GM12878 (cell line): ENCODE measurements at regions not wholly inside any gene's neighbourhood (a gene's known extent, or its start where the extent isn't known, plus 50 kb on each side); places are given as distances from the start of the nearest gene placed in this dataset.

Source experiments
- ATAC-seq: fragments of 200-7000 bp; cut with Tn5 transposase; 3 replicates; pipeline ENCODE4 v1.9.1; 2020; ENCODE audit warnings: mild to moderate bottlenecking, moderate library complexity
- BruUV-seq: library from RNA; stranded (reverse); fragments of 400-500 nt; replicated peaks from 2 replicates; lab custom pipeline; 2021; lab: Mats Ljungman, UMichigan
- CTCF ChIA-PET: fragments of 300-600 bp; sonication (Branson Sonifier 250); formaldehyde crosslinking; extraction: SDS; loops from one replicate; lab custom pipeline; 2021; ENCODE audit warnings: inconsistent platforms; lab: Yijun Ruan, JAX
- POLR2A ChIA-PET: fragments of 350-600 bp; formaldehyde crosslinking; extraction: SDS; loops from one replicate; lab custom pipeline; 2021; ENCODE audit warnings: inconsistent platforms; lab: Charles Lee
- RAD21 ChIA-PET: fragments of 300-600 bp; sonication (Branson Sonifier 250); formaldehyde crosslinking; loops from one replicate; lab custom pipeline; 2023; ENCODE audit warnings: antibody characterized with exemption; ENCODE audit not compliant: unreplicated experiment; lab: Charles Lee
- SMC1A ChIA-PET: fragments of 300-600 bp; sonication (Branson Sonifier 250); formaldehyde crosslinking; loops from one replicate; lab custom pipeline; 2023; ENCODE audit not compliant: unreplicated experiment, uncharacterized antibody; lab: Charles Lee
- DNase-seq: peaks from one replicate; pipeline ENCODE4 v3.0.0-alpha.2; 2011; ENCODE audit warnings: low read depth, low spot score
- FAIRE-seq: peaks from 3 replicates; lab custom pipeline; 2011; peaks lifted over from hg19 to GRCh38; lab: Jason Lieb, UNC
- H2AFZ ChIP-seq: 2 replicates; pipeline ENCODE4 v1.6.0; 2011; ENCODE audit warnings: low read depth, low read length, control low read depth; ENCODE audit not compliant: control insufficient read depth
- H3K27ac ChIP-seq: 2 replicates; pipeline ENCODE4 v1.5.1; 2011; ENCODE audit warnings: control low read depth; ENCODE audit not compliant: control insufficient read depth, insufficient read depth
- H3K27me3 ChIP-seq, 2 experiments: replicated peaks in 1 of 2; 2 replicates each; pipeline versions ENCODE4 v1.6.0 to v1.6.1; 2011; ENCODE audit warnings: low read length in 1 of 2; ENCODE audit not compliant: control insufficient read depth in 2 of 2, insufficient read depth in 2 of 2
- H3K36me3 ChIP-seq, 2 experiments: 2 replicates each; pipeline ENCODE4 v1.5.1; 2011; ENCODE audit warnings: low read length in 1 of 2; ENCODE audit not compliant: control insufficient read depth in 2 of 2, insufficient read depth in 2 of 2
- H3K4me1 ChIP-seq: 2 replicates; pipeline ENCODE4 v1.6.1; 2011; ENCODE audit warnings: mild to moderate bottlenecking, low read length, moderate library complexity, mixed read lengths; ENCODE audit not compliant: control insufficient read depth, insufficient read depth
- H3K4me2 ChIP-seq: 2 replicates; pipeline ENCODE4 v1.6.0; 2011; ENCODE audit warnings: control low read depth; ENCODE audit not compliant: control insufficient read depth, insufficient read depth
- H3K4me3 ChIP-seq: fragments of 200-600 bp; sonication (generic); 2 replicates; pipeline ENCODE4 v1.5.1; 2016
- H3K79me2 ChIP-seq: 2 replicates; pipeline ENCODE4 v1.6.0; 2011; ENCODE audit warnings: low read length; ENCODE audit not compliant: control insufficient read depth, insufficient read depth
- H3K9ac ChIP-seq: 2 replicates; pipeline ENCODE4 v1.8.0; 2011; ENCODE audit warnings: low read length, control low read depth, mixed read lengths; ENCODE audit not compliant: control insufficient read depth, insufficient read depth
- H3K9me3 ChIP-seq: replicated peaks from 3 replicates; pipeline ENCODE4 v1.5.1; 2011; ENCODE audit warnings: mild to moderate bottlenecking, low read length; ENCODE audit not compliant: control insufficient read depth, insufficient read depth
- H4K20me1 ChIP-seq: 2 replicates; pipeline ENCODE4 v1.6.0; 2011; ENCODE audit not compliant: control insufficient read depth, insufficient read depth
- ATF2 ChIP-seq: IDR thresholded peaks from 2 replicates; pipeline ENCODE4 v1.6.1; 2012; ENCODE audit warnings: low read length, inconsistent platforms
- ATF7 ChIP-seq: fragments of 450-650 bp; IDR thresholded peaks from 2 replicates; pipeline ENCODE4 v1.6.1; 2016; ENCODE audit warnings: low read depth, mild to moderate bottlenecking
- EED ChIP-seq: sonication (generic); IDR thresholded peaks from 2 replicates; pipeline ENCODE4 v1.6.1; 2016; ENCODE audit warnings: antibody characterized with exemption, low read depth
- EP300 ChIP-seq, 2 experiments: fragments of 150-350 bp in 1 of 2; IDR thresholded peaks; 2 replicates each; pipeline ENCODE4 v1.6.1; 2011 to 2012; ENCODE audit warnings: low read depth in 2 of 2, low read length in 2 of 2, borderline replicate concordance in 1 of 2, improper control_type of control experiment in 1 of 2, inconsistent platforms in 1 of 2; ENCODE audit not compliant: control insufficient read depth in 1 of 2
- FOXM1 ChIP-seq: IDR thresholded peaks from 2 replicates; pipeline ENCODE4 v1.6.1; 2012; ENCODE audit warnings: low read depth, mild to moderate bottlenecking, inconsistent platforms, low read length, moderate library complexity
- KDM1A ChIP-seq: fragments of 200-600 bp; sonication (generic); IDR thresholded peaks from 2 replicates; pipeline ENCODE4 v1.6.1; 2016; ENCODE audit warnings: borderline replicate concordance
- NRF1 ChIP-seq: conservative IDR thresholded peaks from 2 replicates; pipeline ENCODE4 v1.6.1; 2011; ENCODE audit warnings: mild to moderate bottlenecking, low read depth, low read length, improper control_type of control experiment
- REST ChIP-seq: IDR thresholded peaks from 2 replicates; pipeline ENCODE4 v1.6.1; 2012; ENCODE audit warnings: mild to moderate bottlenecking, low read depth, low read length
- SUZ12 ChIP-seq: fragments of 200-600 bp; sonication (generic); IDR thresholded peaks from one replicate; pipeline ENCODE4 v1.6.1; 2018; ENCODE audit warnings: antibody characterized with exemption, mild to moderate bottlenecking; ENCODE audit not compliant: unreplicated experiment
- ZNF24 ChIP-seq: fragments of 450-650 bp; IDR thresholded peaks from 2 replicates; pipeline ENCODE4 v1.6.1; 2017; ENCODE audit warnings: antibody characterized with exemption, mild to moderate bottlenecking
- WGBS: methylation state at CpG from one replicate; pipeline ENCODE4 v1.1.6; 2016; ENCODE audit warnings: low lambda C conversion rate; ENCODE audit not compliant: insufficient replicate concordance, insufficient coverage; ENCODE audit errors: missing lambda C conversion rate; 5-methylcytosine and 5-hydroxymethylcytosine counted together
- in situ Hi-C: fragments of 300-500 bp; cut with MboI; formaldehyde crosslinking; loops from 9 replicates; pipeline ENCODE4 v1.14.3; 2018; ENCODE audit warnings: mixed read lengths
- intact Hi-C: fragments of 100-400 bp; cut with micrococcal nuclease; formaldehyde crosslinking; loops from one replicate; pipeline ENCODE4 v1.14.2; 2022; ENCODE audit not compliant: unreplicated experiment
- TF ChIP-seq, protein P1 (sequence below): IDR thresholded peaks from 2 replicates; pipeline ENCODE4 v1.6.1; 2012; ENCODE audit warnings: low read depth, low read length, improper control_type of control experiment

- ATAC-seq = no peak
- ChIA-PET SMC1A (no interaction called here), CTCF (no interaction called here), POLR2A (no interaction called here), RAD21 (no interaction called here)
- Histone ChIP-seq H4K20me1 (no peaks in the 10 kb centered on the region), H3K4me1 (no peaks in the 10 kb centered on the region), H2AFZ (no peak overlapping the region), H3K27me3 (no peaks in the 10 kb centered on the region), H3K27ac (no peak overlapping the region), H3K79me2 (no peaks in the 10 kb centered on the region), H3K9ac (no peak overlapping the region), H3K4me3 (no peak overlapping the region), H3K36me3 (no peaks in the 10 kb centered on the region), H3K4me2 (no peak overlapping the region)
- in situ Hi-C loops (no loop called here), intact Hi-C loops (no loop called here)
- 72% methylated on average over 29 of the region's 29 CpGs for WGBS
- no TSS peak for BruUV-seq
- DNase-seq = no peak
- no peak for TF ChIP-seq ZNF24
- no peak for TF ChIP-seq ATF2
- TF ChIP-seq, all 136 proteins: peak for 0
- no peaks in the 10 kb centered on the region for H3K9me3 ChIP-seq
- FAIRE-seq = no peak
These were observed 293.2 kb upstream of the IRX4 start for GRCh38 chr5:2175842-2176404.

GRCh38 chr5:2175041-2175440, 292.3 kb upstream of the IRX4 start:
- no peak for TF ChIP-seq EP300 (IDR thresholded peaks at IDR 0.05; ENCODE audit: borderline replicate concordance in 1 of 2, control insufficient read depth in 1 of 2, low read depth in 2 of 2, low read length in 2 of 2)
- no peak for TF ChIP-seq EED
- no peak for TF ChIP-seq REST
- TF ChIP-seq KDM1A = no peak
- TF ChIP-seq FOXM1 = no peak
- no peak for TF ChIP-seq SUZ12
- TF ChIP-seq, protein P1, sequence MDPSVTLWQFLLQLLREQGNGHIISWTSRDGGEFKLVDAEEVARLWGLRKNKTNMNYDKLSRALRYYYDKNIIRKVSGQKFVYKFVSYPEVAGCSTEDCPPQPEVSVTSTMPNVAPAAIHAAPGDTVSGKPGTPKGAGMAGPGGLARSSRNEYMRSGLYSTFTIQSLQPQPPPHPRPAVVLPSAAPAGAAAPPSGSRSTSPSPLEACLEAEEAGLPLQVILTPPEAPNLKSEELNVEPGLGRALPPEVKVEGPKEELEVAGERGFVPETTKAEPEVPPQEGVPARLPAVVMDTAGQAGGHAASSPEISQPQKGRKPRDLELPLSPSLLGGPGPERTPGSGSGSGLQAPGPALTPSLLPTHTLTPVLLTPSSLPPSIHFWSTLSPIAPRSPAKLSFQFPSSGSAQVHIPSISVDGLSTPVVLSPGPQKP = no peak
- TF ChIP-seq NRF1 = no peak
- TF ChIP-seq ATF7 = no peak
- intact Hi-C loops = no loop called here
- H3K4me1 ChIP-seq = no peaks in the 10 kb centered on the region
- H3K27me3 ChIP-seq = no peaks in the 10 kb centered on the region
- SMC1A ChIA-PET = no interaction called here
- ATAC-seq (no peak), DNase-seq (no peak), FAIRE-seq (no peak)
- H3K36me3 ChIP-seq = no peaks in the 10 kb centered on the region
- no peak overlapping the region for H3K9ac ChIP-seq
- no peaks in the 10 kb centered on the region for H4K20me1 ChIP-seq
- no peaks in the 10 kb centered on the region for H3K79me2 ChIP-seq
- no peak overlapping the region for H3K4me3 ChIP-seq
- WGBS = 69% methylated on average over 14 of the region's 14 CpGs
- H3K9me3 ChIP-seq = no peaks in the 10 kb centered on the region
- in situ Hi-C loops = no loop called here
- CTCF ChIA-PET = no interaction called here
- BruUV-seq = no TSS peak
- H2AFZ ChIP-seq = no peak overlapping the region
- H3K27ac ChIP-seq = no peak overlapping the region
- POLR2A ChIA-PET = no interaction called here
- RAD21 ChIA-PET = no interaction called here
- no peak overlapping the region for H3K4me2 ChIP-seq
